H1 (cell line): ENCODE measurements at regions not wholly inside any gene's neighbourhood (a gene's known extent, or its start where the extent isn't known, plus 50 kb on each side); places are given as distances from the start of the nearest gene placed in this dataset.

ENCODE experiments used
- ASH2L ChIP-seq: fragments of 200-600, 300-600 bp; sonication (generic); IDR thresholded peaks from one replicate; pipeline ENCODE4 v1.7.1; 2017; ENCODE audit warnings: low read length
- EZH2 ChIP-seq: fragments of 200-600 bp; sonication (generic); IDR thresholded peaks from 2 replicates; pipeline ENCODE4 v1.7.1; 2012; ENCODE audit warnings: low read depth, mild to moderate bottlenecking, moderate library complexity, low read length, inconsistent platforms; ENCODE audit not compliant: severe bottlenecking
- KDM5A ChIP-seq: fragments of 200-600 bp; IDR thresholded peaks from 2 replicates; pipeline ENCODE4 v1.7.1; 2012; ENCODE audit warnings: mild to moderate bottlenecking, low read length, inconsistent platforms, mixed read lengths
- POLR2A ChIP-seq, 2 experiments: IDR thresholded peaks; 1 replicate in 1 of 2; 2 replicates in 1 of 2; pipeline ENCODE4 v1.6.1; 2011; ENCODE audit warnings: low read depth in 2 of 2, low read length in 2 of 2, mild to moderate bottlenecking in 2 of 2; ENCODE audit errors: control extremely low read depth in 1 of 2
- TF ChIP-seq, protein P1 (sequence below): IDR thresholded peaks from 2 replicates; pipeline ENCODE4 v1.6.1; 2012; ENCODE audit warnings: low read length, inconsistent platforms
- TF ChIP-seq, protein P2 (sequence below): IDR thresholded peaks from 2 replicates; pipeline ENCODE4 v1.6.1; 2012; ENCODE audit warnings: inconsistent platforms
- TF ChIP-seq, protein P3 (sequence below): IDR thresholded peaks from 2 replicates; pipeline ENCODE4 v1.6.1; 2012; ENCODE audit warnings: inconsistent platforms

DNA sequence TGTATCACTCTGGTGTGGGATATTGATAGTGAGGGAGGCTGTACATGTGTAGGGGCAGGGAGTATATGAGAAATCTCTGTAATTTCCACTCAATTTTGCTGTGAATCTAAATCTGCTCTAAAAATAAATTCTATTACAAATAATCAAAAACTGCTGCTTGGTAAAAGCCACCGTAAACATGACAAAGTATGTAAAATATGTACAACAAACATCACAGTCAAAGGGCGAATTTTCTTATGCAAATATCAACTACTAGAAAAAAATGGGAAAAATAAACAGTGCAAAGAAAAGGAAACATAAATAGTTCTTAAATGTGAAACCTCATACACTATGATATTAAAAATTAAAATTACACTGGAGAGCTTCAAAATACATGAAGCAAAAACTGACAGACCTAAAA lies 105.1 kb upstream of the DCLK2 start (continued):
- TF ChIP-seq, protein P1, sequence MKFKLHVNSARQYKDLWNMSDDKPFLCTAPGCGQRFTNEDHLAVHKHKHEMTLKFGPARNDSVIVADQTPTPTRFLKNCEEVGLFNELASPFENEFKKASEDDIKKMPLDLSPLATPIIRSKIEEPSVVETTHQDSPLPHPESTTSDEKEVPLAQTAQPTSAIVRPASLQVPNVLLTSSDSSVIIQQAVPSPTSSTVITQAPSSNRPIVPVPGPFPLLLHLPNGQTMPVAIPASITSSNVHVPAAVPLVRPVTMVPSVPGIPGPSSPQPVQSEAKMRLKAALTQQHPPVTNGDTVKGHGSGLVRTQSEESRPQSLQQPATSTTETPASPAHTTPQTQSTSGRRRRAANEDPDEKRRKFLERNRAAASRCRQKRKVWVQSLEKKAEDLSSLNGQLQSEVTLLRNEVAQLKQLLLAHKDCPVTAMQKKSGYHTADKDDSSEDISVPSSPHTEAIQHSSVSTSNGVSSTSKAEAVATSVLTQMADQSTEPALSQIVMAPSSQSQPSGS, result no peak
- TF ChIP-seq ASH2L (no peak), KDM5A (no peak), EZH2 (no peak), POLR2A (IDR thresholded peaks at IDR 0.05; ENCODE audit: control extremely low read depth in 1 of 2, low read depth in 2 of 2, low read length in 2 of 2) (no peak)
- TF ChIP-seq, protein P2, sequence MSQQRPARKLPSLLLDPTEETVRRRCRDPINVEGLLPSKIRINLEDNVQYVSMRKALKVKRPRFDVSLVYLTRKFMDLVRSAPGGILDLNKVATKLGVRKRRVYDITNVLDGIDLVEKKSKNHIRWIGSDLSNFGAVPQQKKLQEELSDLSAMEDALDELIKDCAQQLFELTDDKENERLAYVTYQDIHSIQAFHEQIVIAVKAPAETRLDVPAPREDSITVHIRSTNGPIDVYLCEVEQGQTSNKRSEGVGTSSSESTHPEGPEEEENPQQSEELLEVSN, result no peak
- TF ChIP-seq, protein P3, sequence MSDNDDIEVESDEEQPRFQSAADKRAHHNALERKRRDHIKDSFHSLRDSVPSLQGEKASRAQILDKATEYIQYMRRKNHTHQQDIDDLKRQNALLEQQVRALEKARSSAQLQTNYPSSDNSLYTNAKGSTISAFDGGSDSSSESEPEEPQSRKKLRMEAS, result no peak
